T-helper 1 cell treated with Interleukin-12 subunit alpha and Interleukin-12 subunit beta and Interleukin-4 antibody, amounts not matched to agents 30 μg/mL and 1 μg/mL, for 36 hours (primary cell): ENCODE measurements at regions not wholly inside any gene's neighbourhood (a gene's known extent, or its start where the extent isn't known, plus 50 kb on each side); places are given as distances from the start of the nearest gene placed in this dataset.

Experiments
- H3K27ac Mint-ChIP-seq: one replicate; pipeline ENCODE4 v1.8.0; 2021; ENCODE audit warnings: mild to moderate bottlenecking, mixed read lengths
- H3K27me3 Mint-ChIP-seq: one replicate; pipeline ENCODE4 v1.8.0; 2021; ENCODE audit warnings: low read depth, mixed read lengths
- H3K36me3 Mint-ChIP-seq: one replicate; pipeline ENCODE4 v1.8.0; 2021; ENCODE audit warnings: low read depth, mixed read lengths
- H3K4me1 Mint-ChIP-seq: one replicate; pipeline ENCODE4 v1.8.0; 2021; ENCODE audit warnings: low read depth, mixed read lengths
- H3K4me3 Mint-ChIP-seq: one replicate; pipeline ENCODE4 v1.8.0; 2021; ENCODE audit warnings: mild to moderate bottlenecking, moderate library complexity, mixed read lengths
- H3K9me3 Mint-ChIP-seq: one replicate; pipeline ENCODE4 v1.8.0; 2021; ENCODE audit warnings: mixed read lengths

- Mint-ChIP-seq H3K36me3 (no peaks in the 10 kb centered on the region), H3K27ac (no peak overlapping the region), H3K27me3 (no peaks in the 10 kb centered on the region), H3K9me3 (peaks cover 4% of the 10 kb centered on the region), H3K4me1 (peaks cover 17% of the 10 kb centered on the region), H3K4me3 (no peak overlapping the region)
These were observed 186.9 kb downstream of the DDX3Y start for GRCh38 chrY:13091575-13091974.

- Mint-ChIP-seq H3K27ac (no peak overlapping the region), H3K4me1 (peaks cover 17% of the 10 kb centered on the region), H3K36me3 (no peaks in the 10 kb centered on the region), H3K4me3 (no peak overlapping the region), H3K9me3 (peaks cover 4% of the 10 kb centered on the region), H3K27me3 (no peaks in the 10 kb centered on the region)
These were observed 188.3 kb downstream of the DDX3Y start for GRCh38 chrY:13092986-13093385.

GRCh38 chrY:13093461-13093860 is 188.8 kb downstream of the DDX3Y start:
- Mint-ChIP-seq H3K4me1 (peaks cover 17% of the 10 kb centered on the region), H3K4me3 (no peak overlapping the region), H3K27me3 (no peaks in the 10 kb centered on the region), H3K27ac (no peak overlapping the region), H3K36me3 (no peaks in the 10 kb centered on the region), H3K9me3 (peaks cover 6% of the 10 kb centered on the region)

GRCh38 chrY:13094411-13094810 is 189.7 kb downstream of the DDX3Y start:
- no peak overlapping the region for H3K4me3 Mint-ChIP-seq
- H3K36me3 Mint-ChIP-seq = no peaks in the 10 kb centered on the region
- no peaks in the 10 kb centered on the region for H3K27me3 Mint-ChIP-seq

GRCh38 chrY:13094904-13095600 is 190.4 kb downstream of the DDX3Y start:
- no peak overlapping the region for H3K27ac Mint-ChIP-seq
- peaks cover 9% of the 10 kb centered on the region for H3K9me3 Mint-ChIP-seq
- peak overlapping the region; percentile 25 for H3K4me3 Mint-ChIP-seq
- H3K4me1 Mint-ChIP-seq = peaks cover 17% of the 10 kb centered on the region
- no peaks in the 10 kb centered on the region for H3K36me3 Mint-ChIP-seq
- no peaks in the 10 kb centered on the region for H3K27me3 Mint-ChIP-seq

More at GRCh38 chrY:13094411-13094810, 189.7 kb downstream of the DDX3Y start:
- Mint-ChIP-seq H3K27ac (no peak overlapping the region), H3K4me1 (peaks cover 17% of the 10 kb centered on the region), H3K9me3 (peaks cover 9% of the 10 kb centered on the region)

- Mint-ChIP-seq H3K27me3 (no peaks in the 10 kb centered on the region), H3K4me3 (no peak overlapping the region), H3K4me1 (no peaks in the 10 kb centered on the region)
These were observed 222.3 kb downstream of the DDX3Y start for GRCh38 chrY:13126881-13127456.

GRCh38 chrY:13127476-13127875 is 222.8 kb downstream of the DDX3Y start:
- H3K27me3 Mint-ChIP-seq = no peaks in the 10 kb centered on the region
- no peaks in the 10 kb centered on the region for H3K36me3 Mint-ChIP-seq
- H3K27ac Mint-ChIP-seq = no peak overlapping the region
- no peaks in the 10 kb centered on the region for H3K9me3 Mint-ChIP-seq
- no peaks in the 10 kb centered on the region for H3K4me1 Mint-ChIP-seq
- H3K4me3 Mint-ChIP-seq = no peak overlapping the region

More at GRCh38 chrY:13126881-13127456, 222.3 kb downstream of the DDX3Y start:
- no peak overlapping the region for H3K27ac Mint-ChIP-seq
- no peaks in the 10 kb centered on the region for H3K9me3 Mint-ChIP-seq
- H3K36me3 Mint-ChIP-seq = no peaks in the 10 kb centered on the region

- H3K36me3 Mint-ChIP-seq = no peaks in the 10 kb centered on the region
- peaks cover 4% of the 10 kb centered on the region for H3K4me1 Mint-ChIP-seq
- H3K27me3 Mint-ChIP-seq = peaks cover 6% of the 10 kb centered on the region
- peak overlapping the region; percentile 57 for H3K27ac Mint-ChIP-seq
- no peaks in the 10 kb centered on the region for H3K9me3 Mint-ChIP-seq
- H3K4me3 Mint-ChIP-seq = peak overlapping the region; percentile 75
These were observed 244.5 kb downstream of the DDX3Y start for GRCh38 chrY:13149148-13149547.

GRCh38 chrY:13167698-13168097 is 263.0 kb downstream of the DDX3Y start:
- Mint-ChIP-seq H3K4me3 (no peak overlapping the region), H3K4me1 (peaks cover 3% of the 10 kb centered on the region), H3K9me3 (peaks cover 8% of the 10 kb centered on the region), H3K27me3 (peaks cover 4% of the 10 kb centered on the region), H3K27ac (no peak overlapping the region), H3K36me3 (no peaks in the 10 kb centered on the region)

- Mint-ChIP-seq H3K9me3 (peaks cover 2% of the 10 kb centered on the region), H3K27me3 (peaks cover under 1% of the 10 kb centered on the region), H3K27ac (no peak overlapping the region), H3K4me1 (peaks cover 3% of the 10 kb centered on the region), H3K4me3 (no peak overlapping the region), H3K36me3 (no peaks in the 10 kb centered on the region)
These were observed 263.6 kb downstream of the DDX3Y start for GRCh38 chrY:13168257-13168656.
